ENCODE measurements at regions not wholly inside any gene's neighbourhood (a gene's known extent, or its start where the extent isn't known, plus 50 kb on each side); places are given as distances from the start of the nearest gene placed in this dataset.

GRCh38 chr13:62096652-62097051 is 681.0 kb upstream of the PCDH20 start:
- no peak for TF ChIP-seq POLR2A (IDR thresholded peaks at IDR 0.05; ENCODE audit: low read depth, low read length)
- no peak for FAIRE-seq
- no peak for DNase-seq (ENCODE audit: insufficient read length, low spot score)

GRCh38 chr13:62094932-62095331 is 679.3 kb upstream of the PCDH20 start:
- TF ChIP-seq POLR2A (IDR thresholded peaks at IDR 0.05; ENCODE audit: low read depth, low read length), result no peak
- FAIRE-seq, result no peak
- no peak for DNase-seq (ENCODE audit: insufficient read length, low spot score)

DNA sequence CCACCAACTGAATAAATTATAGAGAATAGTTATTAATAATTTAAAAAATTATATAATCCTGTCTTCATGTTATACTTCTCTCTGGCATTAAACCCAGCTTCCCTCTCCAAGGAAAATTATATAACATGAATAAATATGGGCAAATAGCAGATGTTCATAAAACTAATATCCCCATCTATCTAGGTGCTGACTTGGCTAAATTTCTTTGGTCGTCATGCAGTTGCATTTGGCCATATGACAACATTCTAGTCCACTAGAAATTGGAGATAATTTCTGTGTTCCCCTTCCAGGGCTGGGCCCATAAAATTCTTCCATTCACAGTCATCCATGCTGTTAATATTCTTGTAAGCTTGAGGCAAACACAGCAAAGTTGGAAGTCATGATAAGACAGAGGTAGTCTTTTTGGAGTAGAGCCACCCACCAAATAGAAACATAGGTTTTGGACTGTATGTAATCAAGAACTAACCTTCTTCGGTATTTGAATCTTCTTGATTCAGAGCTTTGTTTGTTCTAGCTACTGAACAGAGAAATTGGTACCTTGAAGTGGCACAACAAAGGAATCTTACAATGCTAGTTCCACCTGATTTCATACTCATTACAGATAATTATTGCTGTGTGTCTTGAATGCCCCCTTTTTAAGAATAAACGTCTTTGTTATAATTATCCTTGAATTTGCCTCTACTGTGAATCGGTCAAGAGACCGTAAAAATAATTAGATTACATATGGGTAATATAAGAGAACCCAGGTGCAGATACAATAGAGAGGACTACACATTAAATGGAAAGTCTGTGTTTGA is 678.5 kb upstream of the PCDH20 start:
- DNase-seq (ENCODE audit: insufficient read length, low spot score) (no peak), FAIRE-seq (no peak)
- TF ChIP-seq POLR2A (IDR thresholded peaks at IDR 0.05; ENCODE audit: low read depth, low read length), result no peak

DNA sequence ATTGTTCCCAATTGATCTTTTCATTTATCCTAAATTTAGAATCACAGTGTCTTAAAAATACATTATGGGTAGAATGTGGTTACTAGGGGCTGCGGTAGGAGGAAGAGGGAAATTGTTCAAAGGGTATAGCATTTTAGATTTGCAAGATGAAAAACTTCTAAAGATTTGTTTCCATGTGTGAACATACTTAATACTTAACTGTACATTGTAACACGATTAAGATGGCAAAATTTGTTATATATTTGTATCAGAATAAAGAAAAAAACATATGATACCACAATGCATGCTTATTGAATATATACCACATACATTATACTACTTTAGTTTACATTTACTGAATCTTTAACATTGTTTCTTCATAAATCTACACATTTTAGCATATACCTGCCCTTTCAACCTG is 677.3 kb upstream of the PCDH20 start:
- no peak for DNase-seq (ENCODE audit: insufficient read length, low spot score)
- no peak for TF ChIP-seq POLR2A (IDR thresholded peaks at IDR 0.05; ENCODE audit: low read depth, low read length)
- FAIRE-seq, result no peak

DNA sequence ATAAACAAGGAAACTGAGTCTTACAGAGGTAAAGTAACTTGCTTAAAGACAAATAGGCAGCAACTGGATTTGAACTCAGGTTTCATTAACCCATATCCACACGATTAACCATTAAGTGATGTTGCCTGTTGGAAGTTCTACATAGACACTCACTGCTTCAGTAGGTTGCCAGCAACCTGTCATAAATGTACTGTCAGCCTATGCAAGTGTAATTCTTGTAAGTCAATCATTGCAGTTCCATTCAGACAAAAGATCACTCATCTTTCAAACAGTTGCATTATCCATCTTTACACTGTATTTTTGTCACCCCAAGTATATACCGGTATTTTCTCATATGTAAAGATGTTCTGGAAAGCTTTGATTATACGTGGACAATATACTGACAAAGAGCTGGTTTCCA is 676.9 kb upstream of the PCDH20 start:
- FAIRE-seq (no peak), DNase-seq (ENCODE audit: insufficient read length, low spot score) (no peak)
- no peak for TF ChIP-seq POLR2A (IDR thresholded peaks at IDR 0.05; ENCODE audit: low read depth, low read length)

DNA sequence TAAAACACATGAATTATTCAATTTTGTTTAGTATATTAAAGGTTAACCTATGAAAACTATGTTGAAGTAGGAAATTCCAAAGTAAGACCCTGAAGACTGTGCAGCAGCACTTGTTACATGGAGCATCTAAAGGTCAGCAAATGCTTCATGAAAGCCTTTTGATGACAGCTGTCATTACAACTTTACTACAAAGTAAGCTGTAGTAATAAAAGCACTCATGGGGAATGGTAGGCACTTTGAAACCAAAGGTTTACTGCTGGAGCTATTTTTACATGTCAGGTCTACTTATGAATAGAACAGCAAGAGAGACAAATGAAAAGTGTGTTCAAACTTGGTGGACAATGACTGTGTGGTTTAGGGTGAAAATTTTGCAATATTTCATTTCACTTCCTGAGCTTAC is 672.5 kb upstream of the PCDH20 start:
- DNase-seq (ENCODE audit: insufficient read length, low spot score), result no peak
- no peak for FAIRE-seq
- TF ChIP-seq POLR2A (IDR thresholded peaks at IDR 0.05; ENCODE audit: low read depth, low read length), result no peak

DNA sequence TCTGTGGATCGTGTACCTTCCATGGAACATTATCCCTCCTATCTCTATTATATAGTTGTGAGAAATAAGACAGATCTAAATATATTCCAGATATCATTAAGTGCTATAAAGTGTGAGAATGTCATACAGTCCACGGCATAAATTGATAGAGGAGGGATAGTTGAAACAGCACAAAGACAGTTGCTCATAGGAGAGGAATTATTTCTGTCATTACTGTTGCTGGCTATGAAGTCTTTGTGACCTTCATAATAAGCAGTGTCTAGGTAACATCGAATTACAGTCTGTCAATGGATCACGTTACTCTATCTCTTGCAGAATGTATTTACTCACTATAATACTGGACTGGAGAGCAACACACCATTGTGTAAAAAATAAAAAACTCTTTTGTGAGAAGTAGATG is 671.5 kb upstream of the PCDH20 start:
- no peak for TF ChIP-seq POLR2A (IDR thresholded peaks at IDR 0.05; ENCODE audit: low read depth, low read length)
- DNase-seq (ENCODE audit: insufficient read length, low spot score), result no peak
- no peak for FAIRE-seq

GRCh38 chr13:62085337-62086229 is 669.9 kb upstream of the PCDH20 start:
- FAIRE-seq (no peak), DNase-seq (ENCODE audit: insufficient read length, low spot score) (no peak)
- TF ChIP-seq POLR2A (IDR thresholded peaks at IDR 0.05; ENCODE audit: low read depth, low read length), result no peak

GRCh38 chr13:62084728-62085127 is 669.1 kb upstream of the PCDH20 start:
- no peak for TF ChIP-seq POLR2A (IDR thresholded peaks at IDR 0.05; ENCODE audit: low read depth, low read length)
- no peak for DNase-seq (ENCODE audit: insufficient read length, low spot score)
- no peak for FAIRE-seq

GRCh38 chr13:62067821-62068220 is 652.2 kb upstream of the PCDH20 start:
- FAIRE-seq (no peak), DNase-seq (ENCODE audit: insufficient read length, low spot score) (no peak)
- no peak for TF ChIP-seq POLR2A (IDR thresholded peaks at IDR 0.05; ENCODE audit: low read depth, low read length)

- DNase-seq (ENCODE audit: insufficient read length, low spot score) (no peak), FAIRE-seq (no peak)
- no peak for TF ChIP-seq POLR2A (IDR thresholded peaks at IDR 0.05; ENCODE audit: low read depth, low read length)
These were observed 649.4 kb upstream of the PCDH20 start for GRCh38 chr13:62065016-62065415.

GRCh38 chr13:62061751-62062150 is 646.1 kb upstream of the PCDH20 start:
- FAIRE-seq (no peak), DNase-seq (ENCODE audit: insufficient read length, low spot score) (no peak)
- no peak for TF ChIP-seq POLR2A (IDR thresholded peaks at IDR 0.05; ENCODE audit: low read depth, low read length)

DNA sequence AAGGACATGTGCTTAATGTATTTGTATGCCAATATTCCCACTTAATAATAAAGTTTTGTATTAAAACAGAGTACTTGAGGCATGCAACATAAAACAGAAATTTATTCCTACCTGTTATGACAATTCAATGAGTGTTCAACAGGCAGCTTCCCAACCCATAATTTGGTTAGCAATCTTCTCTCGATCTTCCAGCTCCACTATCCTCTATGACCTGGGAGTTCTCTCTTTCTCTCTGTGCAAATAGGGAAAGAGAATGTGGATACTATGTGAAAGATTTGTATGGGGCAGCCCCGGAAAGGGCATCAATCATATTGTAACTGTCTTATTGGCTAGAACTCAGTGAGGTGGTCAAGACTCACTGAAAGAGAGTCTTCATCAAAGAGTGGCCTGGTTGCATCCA is 644.9 kb upstream of the PCDH20 start:
- TF ChIP-seq POLR2A (IDR thresholded peaks at IDR 0.05; ENCODE audit: low read depth, low read length), result no peak
- DNase-seq (ENCODE audit: insufficient read length, low spot score) (no peak), FAIRE-seq (no peak)

DNA sequence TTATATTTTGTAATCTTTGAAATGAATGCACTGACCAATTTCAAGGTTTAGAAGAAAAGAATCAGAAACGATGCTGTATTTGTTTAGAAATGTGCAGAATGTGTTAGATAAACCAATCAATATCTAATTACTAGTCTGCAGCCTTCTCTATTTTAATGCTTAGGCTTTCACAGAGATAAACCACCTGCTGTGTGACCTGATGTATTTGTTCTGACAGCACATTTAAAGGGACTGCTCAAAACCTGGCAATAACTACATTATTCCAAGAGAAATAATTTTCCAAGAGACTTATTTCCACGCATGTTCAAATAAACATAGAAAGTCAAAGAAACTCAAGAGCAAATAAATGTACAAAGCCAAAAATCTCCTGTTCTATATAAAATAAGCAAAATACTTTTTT is 641.6 kb upstream of the PCDH20 start:
- DNase-seq (ENCODE audit: insufficient read length, low spot score), result no peak
- no peak for FAIRE-seq
- no peak for TF ChIP-seq POLR2A (IDR thresholded peaks at IDR 0.05; ENCODE audit: low read depth, low read length)

GRCh38 chr13:62049992-62050391 is 634.3 kb upstream of the PCDH20 start:
- TF ChIP-seq POLR2A (IDR thresholded peaks at IDR 0.05; ENCODE audit: low read depth, low read length), result no peak
- FAIRE-seq, result no peak
- no peak for DNase-seq (ENCODE audit: insufficient read length, low spot score)

Measured in H54 (cell line).